Trophoblast cell (in vitro differentiated cells and primary cell): ENCODE measurements at regions not wholly inside any gene's neighbourhood (a gene's known extent, or its start where the extent isn't known, plus 50 kb on each side); places are given as distances from the start of the nearest gene placed in this dataset.

Experiments used
- DNase-seq, 2 donors: peaks; one replicate each; pipeline ENCODE4 v3.0.0-alpha.2; 2016
- H2AFZ ChIP-seq: 2 replicates; pipeline ENCODE4 v1.6.1; 2013; ENCODE audit warnings: low read length, moderate library complexity, mild to moderate bottlenecking; ENCODE audit not compliant: insufficient read depth, poor library complexity
- H2AK5ac ChIP-seq: 2 replicates; pipeline ENCODE4 v1.6.1; 2013; ENCODE audit warnings: mild to moderate bottlenecking, low read length
- H2BK120ac ChIP-seq: 2 replicates; pipeline ENCODE4 v1.6.1; 2013; ENCODE audit warnings: low read length, mild to moderate bottlenecking, moderate library complexity; ENCODE audit not compliant: insufficient read depth, poor library complexity
- H2BK12ac ChIP-seq: 2 replicates; pipeline ENCODE4 v1.6.1; 2013; ENCODE audit warnings: mild to moderate bottlenecking, low read length, moderate library complexity
- H2BK5ac ChIP-seq: 2 replicates; pipeline ENCODE4 v1.6.1; 2013; ENCODE audit warnings: low read length, low read depth, moderate library complexity, mild to moderate bottlenecking; ENCODE audit not compliant: poor library complexity
- H3K14ac ChIP-seq: 2 replicates; pipeline ENCODE4 v1.6.1; 2013; ENCODE audit warnings: mild to moderate bottlenecking, low read length
- H3K18ac ChIP-seq: 2 replicates; pipeline ENCODE4 v1.6.1; 2013; ENCODE audit warnings: mild to moderate bottlenecking, low read length
- H3K23ac ChIP-seq: 2 replicates; pipeline ENCODE4 v1.6.1; 2013; ENCODE audit warnings: low read length
- H3K27ac ChIP-seq: 2 replicates; pipeline ENCODE4 v1.5.1; 2013; ENCODE audit warnings: low read depth, mild to moderate bottlenecking, inconsistent platforms, low read length, moderate library complexity
- H3K27me3 ChIP-seq: 2 replicates; pipeline ENCODE4 v1.6.1; 2013; ENCODE audit warnings: inconsistent platforms, mild to moderate bottlenecking, low read length, moderate library complexity; ENCODE audit not compliant: insufficient read depth
- H3K36me3 ChIP-seq, 2 experiments: 1 replicate in 1 of 2; 2 replicates in 1 of 2; pipeline ENCODE4 v1.6.1; 2013; ENCODE audit warnings: low read length in 2 of 2, mild to moderate bottlenecking in 2 of 2, moderate library complexity in 1 of 2; ENCODE audit not compliant: insufficient read depth in 2 of 2, control insufficient read depth in 1 of 2
- H3K4ac ChIP-seq: 2 replicates; pipeline ENCODE4 v1.6.1; 2013; ENCODE audit warnings: low read depth, mild to moderate bottlenecking, low read length, moderate library complexity
- H3K4me1 ChIP-seq, 2 experiments: 1 replicate in 1 of 2; 2 replicates in 1 of 2; pipeline ENCODE4 v1.6.1; 2013; ENCODE audit warnings: low read length in 2 of 2, mild to moderate bottlenecking in 2 of 2, moderate library complexity in 1 of 2; ENCODE audit not compliant: insufficient read depth in 2 of 2, control insufficient read depth in 1 of 2
- H3K4me2 ChIP-seq: 2 replicates; pipeline ENCODE4 v1.6.1; 2013; ENCODE audit warnings: inconsistent platforms, mild to moderate bottlenecking, low read length, moderate library complexity
- H3K4me3 ChIP-seq: 2 replicates; pipeline ENCODE4 v1.5.1; 2013; ENCODE audit warnings: mild to moderate bottlenecking, low read depth, low read length, inconsistent platforms
- H3K79me1 ChIP-seq: one replicate; pipeline ENCODE4 v1.6.1; 2013; ENCODE audit warnings: low read length
- H3K79me2 ChIP-seq: 2 replicates; pipeline ENCODE4 v1.6.1; 2013; ENCODE audit warnings: low read length, mild to moderate bottlenecking; ENCODE audit not compliant: control insufficient read depth, insufficient read depth, poor library complexity
- H3K9ac ChIP-seq: 2 replicates; pipeline ENCODE4 v1.6.1; 2013; ENCODE audit warnings: mild to moderate bottlenecking, low read length
- H3K9me3 ChIP-seq: 2 replicates; pipeline ENCODE4 v1.6.1; 2013; ENCODE audit warnings: low read depth, mild to moderate bottlenecking, control low read depth, inconsistent platforms, low read length; ENCODE audit not compliant: insufficient read depth
- H4K12ac ChIP-seq: 2 replicates; pipeline ENCODE4 v1.6.1; 2013; ENCODE audit warnings: low read depth, mild to moderate bottlenecking, low read length, moderate library complexity
- H4K8ac ChIP-seq: 2 replicates; pipeline ENCODE4 v1.6.1; 2013; ENCODE audit warnings: low read depth, mild to moderate bottlenecking, low read length, moderate library complexity
- H4K91ac ChIP-seq: one replicate; pipeline ENCODE4 v1.6.1; 2013; ENCODE audit warnings: low read depth, mild to moderate bottlenecking, low read length, moderate library complexity
- WGBS: extraction: QIAGEN DNeasy Blood & Tissue Kit; methylation state at CpG from one replicate; pipeline ENCODE4 v1.1.7; 2013; ENCODE audit warnings: missing lambda C conversion rate; ENCODE audit not compliant: insufficient read length, insufficient coverage; ENCODE audit errors: extremely low coverage; 5-methylcytosine and 5-hydroxymethylcytosine counted together

GRCh38 chr13:86426437-86426836 is 627.2 kb upstream of the SLITRK6 start:
- Histone ChIP-seq H3K9me3 (no peaks in the 10 kb centered on the region), H2AK5ac (no peak overlapping the region), H3K4me3 (no peak overlapping the region), H3K14ac (no peak overlapping the region), H2BK5ac (no peak overlapping the region), H3K4me1 (no peaks in the 10 kb centered on the region), H3K27me3 (no peaks in the 10 kb centered on the region), H3K79me1 (no peaks in the 10 kb centered on the region), H3K79me2 (no peaks in the 10 kb centered on the region), H3K36me3 (no peaks in the 10 kb centered on the region), H3K4ac (no peak overlapping the region), H3K23ac (no peak overlapping the region), H2AFZ (no peak overlapping the region), H2BK12ac (no peak overlapping the region), H3K4me2 (no peak overlapping the region), H2BK120ac (no peak overlapping the region), H4K8ac (no peak overlapping the region), H4K91ac (no peak overlapping the region), H4K12ac (no peak overlapping the region), H3K18ac (no peak overlapping the region), H3K9ac (no peak overlapping the region), H3K27ac (no peak overlapping the region)
- DNase-seq, result no peak
- no CpG with 5 or more reads among the region's 2 CpGs for WGBS

GRCh38 chr13:86429756-86430155 is 630.5 kb upstream of the SLITRK6 start:
- H3K18ac ChIP-seq, result no peak overlapping the region
- H4K8ac ChIP-seq, result no peak overlapping the region
- H2BK12ac ChIP-seq, result no peak overlapping the region
- H3K4me3 ChIP-seq, result no peak overlapping the region
- no peak overlapping the region for H3K4me2 ChIP-seq
- H2BK120ac ChIP-seq, result no peak overlapping the region
- H3K9ac ChIP-seq, result no peak overlapping the region
- H3K9me3 ChIP-seq, result peaks cover 5% of the 10 kb centered on the region
- no peak overlapping the region for H2AFZ ChIP-seq
- H2BK5ac ChIP-seq, result no peak overlapping the region
- no peak overlapping the region for H2AK5ac ChIP-seq
- no peak for DNase-seq
- WGBS, result no CpG with 5 or more reads among the region's 2 CpGs
- H4K12ac ChIP-seq, result no peak overlapping the region
- H3K4me1 ChIP-seq, result no peaks in the 10 kb centered on the region
- H3K4ac ChIP-seq, result no peak overlapping the region
- no peak overlapping the region for H3K23ac ChIP-seq
- H3K14ac ChIP-seq, result no peak overlapping the region
- no peak overlapping the region for H3K27ac ChIP-seq
- no peaks in the 10 kb centered on the region for H3K36me3 ChIP-seq
- H3K79me1 ChIP-seq, result no peaks in the 10 kb centered on the region
- H3K27me3 ChIP-seq, result no peaks in the 10 kb centered on the region
- no peaks in the 10 kb centered on the region for H3K79me2 ChIP-seq
- no peak overlapping the region for H4K91ac ChIP-seq

GRCh38 chr13:86438034-86438433 is 638.8 kb upstream of the SLITRK6 start:
- no peaks in the 10 kb centered on the region for H3K27me3 ChIP-seq
- no peak overlapping the region for H3K4me3 ChIP-seq
- no peaks in the 10 kb centered on the region for H3K79me1 ChIP-seq
- H3K79me2 ChIP-seq, result no peaks in the 10 kb centered on the region
- no peak overlapping the region for H3K4ac ChIP-seq
- no peaks in the 10 kb centered on the region for H3K4me1 ChIP-seq
- WGBS, result no CpG with 5 or more reads among the region's 1 CpG
- H4K8ac ChIP-seq, result no peak overlapping the region
- H3K14ac ChIP-seq, result no peak overlapping the region
- no peak overlapping the region for H3K18ac ChIP-seq
- H3K36me3 ChIP-seq, result no peaks in the 10 kb centered on the region
- no peak overlapping the region for H4K91ac ChIP-seq
- peak in 1 of 2 donors; percentile 17 for DNase-seq
- H2BK12ac ChIP-seq, result no peak overlapping the region
- H3K9ac ChIP-seq, result no peak overlapping the region
- no peak overlapping the region for H3K4me2 ChIP-seq
- H2BK120ac ChIP-seq, result no peak overlapping the region
- H3K9me3 ChIP-seq, result peaks cover 6% of the 10 kb centered on the region
- H4K12ac ChIP-seq, result no peak overlapping the region
- no peak overlapping the region for H2AFZ ChIP-seq
- no peak overlapping the region for H3K23ac ChIP-seq
- no peak overlapping the region for H2BK5ac ChIP-seq
- H2AK5ac ChIP-seq, result no peak overlapping the region
- no peak overlapping the region for H3K27ac ChIP-seq

- H2BK5ac ChIP-seq, result no peak overlapping the region
- no peak overlapping the region for H3K4ac ChIP-seq
- no peaks in the 10 kb centered on the region for H3K4me1 ChIP-seq
- no peak overlapping the region for H3K14ac ChIP-seq
- no peak overlapping the region for H3K18ac ChIP-seq
- no peak overlapping the region for H2AFZ ChIP-seq
- no peak overlapping the region for H2BK120ac ChIP-seq
- peaks cover under 1% of the 10 kb centered on the region for H3K79me2 ChIP-seq
- H3K4me3 ChIP-seq, result no peak overlapping the region
- no peak overlapping the region for H2AK5ac ChIP-seq
- H3K27ac ChIP-seq, result no peak overlapping the region
- H4K91ac ChIP-seq, result no peak overlapping the region
- H3K9me3 ChIP-seq, result no peaks in the 10 kb centered on the region
- H4K8ac ChIP-seq, result no peak overlapping the region
- no peak overlapping the region for H3K4me2 ChIP-seq
- WGBS, result no CpG with 5 or more reads among the region's 1 CpG
- H3K79me1 ChIP-seq, result no peaks in the 10 kb centered on the region
- H3K27me3 ChIP-seq, result no peaks in the 10 kb centered on the region
- no peaks in the 10 kb centered on the region for H3K36me3 ChIP-seq
- DNase-seq, result peak in 1 of 2 donors; percentile 3
- H2BK12ac ChIP-seq, result no peak overlapping the region
- no peak overlapping the region for H4K12ac ChIP-seq
- H3K9ac ChIP-seq, result no peak overlapping the region
- H3K23ac ChIP-seq, result no peak overlapping the region
Observed at GRCh38 chr13:86445206-86445605, 646.0 kb upstream of the SLITRK6 start.
